SK-N-SH (cell line): ENCODE measurements at regions not wholly inside any gene's neighbourhood (a gene's known extent, or its start where the extent isn't known, plus 50 kb on each side); places are given as distances from the start of the nearest gene placed in this dataset.

Experiments
- CTCF ChIP-seq: fragments of 200-600 bp; sonication (generic); IDR thresholded peaks from 2 replicates; pipeline ENCODE4 v1.6.1; 2017; ENCODE audit warnings: antibody characterized with exemption, mild to moderate bottlenecking, moderate library complexity
- EZH2phosphoT487 ChIP-seq: fragments of 200-600 bp; sonication (generic); IDR thresholded peaks from 2 replicates; pipeline ENCODE4 v1.6.1; 2017; ENCODE audit warnings: low read depth, mixed run types, mild to moderate bottlenecking, antibody characterized with exemption, moderate library complexity, borderline replicate concordance
- JUND ChIP-seq: IDR thresholded peaks from 2 replicates; pipeline ENCODE4 v1.4.0; 2012
- MXI1 ChIP-seq: IDR thresholded peaks from 2 replicates; pipeline ENCODE4 v1.6.1; 2012; ENCODE audit warnings: mild to moderate bottlenecking, low read depth, low read length, improper control_type of control experiment
- RAD21 ChIP-seq: IDR thresholded peaks from 2 replicates; pipeline ENCODE4 v1.6.1; 2012; ENCODE audit warnings: mild to moderate bottlenecking, low read length
- REST ChIP-seq: IDR thresholded peaks from 2 replicates; pipeline ENCODE4 v1.6.1; 2012; ENCODE audit warnings: mild to moderate bottlenecking, low read depth, low read length, moderate library complexity
- RFX5 ChIP-seq: IDR thresholded peaks from 2 replicates; pipeline ENCODE4 v1.6.1; 2012; ENCODE audit warnings: mild to moderate bottlenecking, improper control_type of control experiment, low read length
- SMC3 ChIP-seq: IDR thresholded peaks from 2 replicates; pipeline ENCODE4 v1.6.1; 2012; ENCODE audit warnings: low read depth, low read length, improper control_type of control experiment
- USF2 ChIP-seq: fragments of 150-350 bp; IDR thresholded peaks from 2 replicates; pipeline ENCODE4 v1.6.1; 2017; ENCODE audit warnings: antibody characterized with exemption, low read length, low read depth, borderline replicate concordance
- TF ChIP-seq, protein P1 (sequence below): IDR thresholded peaks from 2 replicates; pipeline ENCODE4 v1.4.0; 2012; ENCODE audit warnings: low read depth
- TF ChIP-seq, protein P2 (sequence below): IDR thresholded peaks from 2 replicates; pipeline ENCODE4 v1.4.0; 2012; ENCODE audit warnings: low read depth, borderline replicate concordance
- TF ChIP-seq, protein P3 (sequence below): IDR thresholded peaks from 2 replicates; pipeline ENCODE4 v1.4.0; 2012; ENCODE audit warnings: low read depth, borderline replicate concordance

DNA sequence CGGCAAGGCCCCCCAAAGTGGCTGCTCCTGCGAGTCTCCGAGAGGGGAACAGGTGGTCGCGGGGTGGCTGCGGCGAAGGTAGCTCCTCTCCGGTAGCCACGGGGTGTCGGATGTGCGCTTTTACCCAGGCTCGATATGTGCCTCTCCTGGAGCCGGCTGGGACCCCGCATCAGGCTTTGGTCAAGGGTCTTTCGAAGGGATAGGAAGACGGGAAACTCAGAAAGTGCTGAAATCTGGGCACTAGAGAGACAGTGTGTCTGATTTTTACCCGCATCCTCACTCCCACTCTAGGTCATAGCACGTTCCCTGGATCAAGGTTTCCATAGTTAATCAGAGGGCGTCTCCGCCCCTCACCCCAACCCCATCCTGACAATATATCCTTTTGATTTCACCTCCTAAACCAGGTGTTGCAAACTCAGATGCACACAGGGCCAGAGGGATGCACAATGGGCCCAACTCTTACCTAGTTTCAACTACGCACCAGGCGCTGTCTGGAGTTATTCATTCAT is 156.9 kb downstream of the PTPN11 start:
- TF ChIP-seq EZH2phosphoT487: no peak
- TF ChIP-seq CTCF: no peak
- TF ChIP-seq, protein P1, sequence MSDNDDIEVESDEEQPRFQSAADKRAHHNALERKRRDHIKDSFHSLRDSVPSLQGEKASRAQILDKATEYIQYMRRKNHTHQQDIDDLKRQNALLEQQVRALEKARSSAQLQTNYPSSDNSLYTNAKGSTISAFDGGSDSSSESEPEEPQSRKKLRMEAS: no peak
- no peak for TF ChIP-seq REST
- no peak for TF ChIP-seq USF2
- TF ChIP-seq, protein P2, sequence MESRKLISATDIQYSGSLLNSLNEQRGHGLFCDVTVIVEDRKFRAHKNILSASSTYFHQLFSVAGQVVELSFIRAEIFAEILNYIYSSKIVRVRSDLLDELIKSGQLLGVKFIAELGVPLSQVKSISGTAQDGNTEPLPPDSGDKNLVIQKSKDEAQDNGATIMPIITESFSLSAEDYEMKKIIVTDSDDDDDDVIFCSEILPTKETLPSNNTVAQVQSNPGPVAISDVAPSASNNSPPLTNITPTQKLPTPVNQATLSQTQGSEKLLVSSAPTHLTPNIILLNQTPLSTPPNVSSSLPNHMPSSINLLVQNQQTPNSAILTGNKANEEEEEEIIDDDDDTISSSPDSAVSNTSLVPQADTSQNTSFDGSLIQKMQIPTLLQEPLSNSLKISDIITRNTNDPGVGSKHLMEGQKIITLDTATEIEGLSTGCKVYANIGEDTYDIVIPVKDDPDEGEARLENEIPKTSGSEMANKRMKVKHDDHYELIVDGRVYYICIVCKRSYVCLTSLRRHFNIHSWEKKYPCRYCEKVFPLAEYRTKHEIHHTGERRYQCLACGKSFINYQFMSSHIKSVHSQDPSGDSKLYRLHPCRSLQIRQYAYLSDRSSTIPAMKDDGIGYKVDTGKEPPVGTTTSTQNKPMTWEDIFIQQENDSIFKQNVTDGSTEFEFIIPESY: no peak
- TF ChIP-seq MXI1: no peak
- TF ChIP-seq RFX5: no peak
- TF ChIP-seq JUND: no peak
- TF ChIP-seq SMC3: no peak
- no peak for TF ChIP-seq RAD21
- TF ChIP-seq, protein P3, sequence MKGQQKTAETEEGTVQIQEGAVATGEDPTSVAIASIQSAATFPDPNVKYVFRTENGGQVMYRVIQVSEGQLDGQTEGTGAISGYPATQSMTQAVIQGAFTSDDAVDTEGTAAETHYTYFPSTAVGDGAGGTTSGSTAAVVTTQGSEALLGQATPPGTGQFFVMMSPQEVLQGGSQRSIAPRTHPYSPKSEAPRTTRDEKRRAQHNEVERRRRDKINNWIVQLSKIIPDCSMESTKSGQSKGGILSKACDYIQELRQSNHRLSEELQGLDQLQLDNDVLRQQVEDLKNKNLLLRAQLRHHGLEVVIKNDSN: no peak
